ENCODE measurements at regions not wholly inside any gene's neighbourhood (a gene's known extent, or its start where the extent isn't known, plus 50 kb on each side); places are given as distances from the start of the nearest gene placed in this dataset.

DNA sequence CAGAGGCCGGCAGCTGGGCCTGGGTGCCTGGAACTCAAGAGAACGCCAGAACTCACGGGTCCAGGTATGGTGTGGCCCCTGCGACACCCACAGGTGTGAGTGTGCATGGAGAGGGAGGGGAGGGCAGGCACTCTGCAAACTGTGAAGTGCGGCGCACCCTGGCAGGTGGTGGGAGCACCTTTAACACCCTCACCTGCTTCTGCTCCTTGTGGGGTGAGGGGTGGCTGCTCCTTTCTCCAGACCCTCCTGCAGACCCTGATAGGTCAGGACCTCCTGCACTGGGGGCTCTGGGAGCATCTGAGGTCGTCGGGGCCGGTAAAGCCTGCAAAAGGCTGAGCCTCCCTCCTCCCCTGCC, 324.7 kb upstream of the SFSWAP start:
- TF ChIP-seq, protein P1, sequence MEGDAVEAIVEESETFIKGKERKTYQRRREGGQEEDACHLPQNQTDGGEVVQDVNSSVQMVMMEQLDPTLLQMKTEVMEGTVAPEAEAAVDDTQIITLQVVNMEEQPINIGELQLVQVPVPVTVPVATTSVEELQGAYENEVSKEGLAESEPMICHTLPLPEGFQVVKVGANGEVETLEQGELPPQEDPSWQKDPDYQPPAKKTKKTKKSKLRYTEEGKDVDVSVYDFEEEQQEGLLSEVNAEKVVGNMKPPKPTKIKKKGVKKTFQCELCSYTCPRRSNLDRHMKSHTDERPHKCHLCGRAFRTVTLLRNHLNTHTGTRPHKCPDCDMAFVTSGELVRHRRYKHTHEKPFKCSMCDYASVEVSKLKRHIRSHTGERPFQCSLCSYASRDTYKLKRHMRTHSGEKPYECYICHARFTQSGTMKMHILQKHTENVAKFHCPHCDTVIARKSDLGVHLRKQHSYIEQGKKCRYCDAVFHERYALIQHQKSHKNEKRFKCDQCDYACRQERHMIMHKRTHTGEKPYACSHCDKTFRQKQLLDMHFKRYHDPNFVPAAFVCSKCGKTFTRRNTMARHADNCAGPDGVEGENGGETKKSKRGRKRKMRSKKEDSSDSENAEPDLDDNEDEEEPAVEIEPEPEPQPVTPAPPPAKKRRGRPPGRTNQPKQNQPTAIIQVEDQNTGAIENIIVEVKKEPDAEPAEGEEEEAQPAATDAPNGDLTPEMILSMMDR (IDR thresholded peaks at IDR 0.05): no peak
- no peak for TF ChIP-seq POLR2A (IDR thresholded peaks at IDR 0.05)

Measured in lower leg skin (tissue), 3 donors.